Pons (tissue), 1 donor: ENCODE measurements at regions not wholly inside any gene's neighbourhood (a gene's known extent, or its start where the extent isn't known, plus 50 kb on each side); places are given as distances from the start of the nearest gene placed in this dataset.
"Not testable (repeated sequence)": the region's sequence is repeated elsewhere in the genome, so short reads cannot be mapped to it uniquely, and the experiment has no call there.

Experiments
- DNase-seq: peaks from one replicate; pipeline ENCODE4 v3.0.0-alpha.2; 2016; ENCODE audit warnings: low spot score

GRCh38 chr6:10343320-10343719 lies 71.6 kb downstream of the TFAP2A start:
- DNase-seq, result peak; percentile 3

DNA sequence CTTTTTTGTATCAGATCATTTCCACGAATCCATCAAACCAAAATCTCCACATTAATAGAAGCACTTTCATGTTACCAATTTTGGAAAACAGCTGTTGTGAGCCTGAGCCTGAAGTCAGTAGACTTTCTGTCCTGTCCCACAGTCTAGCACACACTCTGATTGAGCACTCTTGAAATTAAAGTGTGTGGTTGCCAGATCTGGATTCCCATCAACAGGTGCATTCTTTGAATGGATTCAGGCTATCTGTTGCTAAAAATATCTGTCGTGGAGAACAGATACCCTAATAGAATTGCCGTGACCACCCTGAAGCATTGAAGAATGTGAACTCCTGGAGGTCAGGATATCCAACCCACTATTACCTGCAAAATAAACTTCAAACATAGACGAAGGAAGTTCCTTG lies 73.3 kb downstream of the TFAP2A start:
- DNase-seq, result no peak

- DNase-seq, result no peak
These were observed 76.7 kb downstream of the TFAP2A start for GRCh38 chr6:10338151-10338550.

DNA sequence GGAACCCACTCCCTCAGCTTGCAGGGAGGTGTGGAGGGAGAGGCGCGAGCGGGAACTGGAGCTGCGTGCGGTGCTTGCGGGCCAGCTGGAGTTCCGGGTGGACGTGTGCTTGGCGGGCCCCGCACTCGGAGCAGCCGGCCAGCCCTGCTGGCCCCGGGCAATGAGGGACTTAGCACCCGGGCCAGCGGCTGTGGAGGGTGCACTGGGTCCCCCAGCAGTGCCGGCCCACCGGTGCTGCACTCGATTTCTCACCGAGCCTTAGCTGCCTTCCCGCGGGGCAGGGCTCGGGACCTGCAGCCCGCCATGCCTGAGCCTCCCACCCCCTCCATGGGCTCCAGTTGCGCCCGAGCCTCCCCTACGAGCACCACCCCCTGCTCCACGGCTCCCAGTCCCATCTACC lies 77.5 kb downstream of the TFAP2A start:
- DNase-seq, result not testable (repeated sequence)

GRCh38 chr6:10332111-10332510 lies 82.8 kb downstream of the TFAP2A start:
- no peak for DNase-seq

GRCh38 chr6:10331334-10331968 lies 83.4 kb downstream of the TFAP2A start:
- DNase-seq, result no peak

GRCh38 chr6:10330515-10330914 lies 84.4 kb downstream of the TFAP2A start:
- DNase-seq, result no peak

GRCh38 chr6:10323018-10323417 lies 91.9 kb downstream of the TFAP2A start:
- DNase-seq, result no peak

GRCh38 chr6:10320291-10320690 lies 94.6 kb downstream of the TFAP2A start:
- no peak for DNase-seq

- DNase-seq, result peak; percentile 89
These were observed 98.5 kb downstream of the TFAP2A start for GRCh38 chr6:10316373-10316721.

- DNase-seq, result peak; percentile 60
These were observed 99.1 kb downstream of the TFAP2A start for GRCh38 chr6:10315658-10316372.

- DNase-seq, result no peak
These were observed 99.8 kb downstream of the TFAP2A start for GRCh38 chr6:10315034-10315433.

DNA sequence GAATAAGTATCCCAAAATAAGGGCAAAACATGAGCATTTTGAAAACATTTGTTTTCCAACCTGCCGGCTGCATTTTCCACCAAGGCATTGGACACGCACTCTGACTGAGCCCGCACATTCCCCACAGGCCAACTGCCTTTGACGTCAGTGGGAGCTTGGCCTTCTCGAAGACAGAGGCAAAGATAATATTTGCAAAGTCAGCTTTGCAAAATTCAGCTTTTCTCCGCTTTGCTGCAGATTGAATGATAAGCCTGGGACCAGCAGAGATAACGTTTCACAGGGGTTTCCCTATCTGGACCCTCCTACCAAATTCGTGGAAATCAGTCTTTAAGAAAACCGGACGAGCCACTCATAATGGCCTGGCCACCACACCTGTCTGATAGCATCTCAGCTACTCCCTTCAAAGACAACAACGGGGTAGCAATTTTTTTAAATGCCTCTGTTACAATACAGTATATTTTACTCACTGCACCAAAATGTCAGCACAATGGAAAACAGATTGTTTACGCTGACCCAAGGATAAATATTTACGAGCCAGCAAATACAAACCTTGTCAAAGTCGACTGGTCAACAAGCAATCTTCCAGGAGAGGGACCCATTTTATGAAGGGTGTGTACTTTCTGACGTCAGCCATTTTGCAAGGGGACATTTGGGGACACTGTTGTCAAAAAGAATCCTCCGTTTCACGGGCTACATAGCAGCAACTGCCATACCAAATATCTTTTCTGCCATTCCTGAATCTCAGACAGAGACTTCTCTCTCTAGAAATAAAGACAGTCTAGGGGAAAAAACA lies 100.5 kb downstream of the TFAP2A start:
- DNase-seq, result no peak

DNA sequence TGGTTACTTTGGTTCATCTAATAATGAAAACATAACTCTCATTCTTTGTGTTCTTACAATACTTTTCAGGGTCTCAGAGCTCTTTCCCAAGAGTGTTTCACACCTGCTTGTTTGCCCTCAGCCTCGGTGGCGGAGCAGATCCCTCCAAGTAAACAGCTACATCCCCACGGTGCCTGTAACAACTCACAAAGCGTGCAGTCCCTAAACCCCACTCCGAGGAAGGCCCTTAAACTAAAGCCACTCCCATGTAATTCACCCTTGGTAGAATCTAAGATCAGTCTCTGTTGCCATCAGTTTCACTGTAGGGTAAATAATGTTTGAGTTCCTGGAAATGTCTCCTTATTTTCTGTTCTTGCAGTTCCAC lies 101.1 kb downstream of the TFAP2A start:
- no peak for DNase-seq

DNA sequence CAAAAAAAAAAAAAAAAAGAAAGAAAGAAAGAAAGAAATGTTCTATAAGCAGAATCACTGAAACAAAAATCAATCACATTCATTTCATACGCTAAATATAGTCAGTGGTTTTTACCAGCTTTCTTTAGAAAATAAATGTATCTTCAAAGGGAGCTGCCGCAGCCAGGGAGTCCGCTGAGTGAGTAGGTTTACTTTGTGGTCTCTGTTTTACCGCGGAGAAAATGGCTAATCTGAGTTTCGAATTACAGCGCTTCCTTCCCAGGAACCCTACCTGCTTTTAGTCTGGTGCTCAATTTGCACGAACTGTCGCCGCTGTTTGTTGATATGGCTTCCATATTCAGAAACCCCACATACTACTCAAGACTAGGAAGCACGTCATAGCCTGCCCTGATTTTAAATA lies 102.4 kb downstream of the TFAP2A start:
- DNase-seq, result no peak

DNA sequence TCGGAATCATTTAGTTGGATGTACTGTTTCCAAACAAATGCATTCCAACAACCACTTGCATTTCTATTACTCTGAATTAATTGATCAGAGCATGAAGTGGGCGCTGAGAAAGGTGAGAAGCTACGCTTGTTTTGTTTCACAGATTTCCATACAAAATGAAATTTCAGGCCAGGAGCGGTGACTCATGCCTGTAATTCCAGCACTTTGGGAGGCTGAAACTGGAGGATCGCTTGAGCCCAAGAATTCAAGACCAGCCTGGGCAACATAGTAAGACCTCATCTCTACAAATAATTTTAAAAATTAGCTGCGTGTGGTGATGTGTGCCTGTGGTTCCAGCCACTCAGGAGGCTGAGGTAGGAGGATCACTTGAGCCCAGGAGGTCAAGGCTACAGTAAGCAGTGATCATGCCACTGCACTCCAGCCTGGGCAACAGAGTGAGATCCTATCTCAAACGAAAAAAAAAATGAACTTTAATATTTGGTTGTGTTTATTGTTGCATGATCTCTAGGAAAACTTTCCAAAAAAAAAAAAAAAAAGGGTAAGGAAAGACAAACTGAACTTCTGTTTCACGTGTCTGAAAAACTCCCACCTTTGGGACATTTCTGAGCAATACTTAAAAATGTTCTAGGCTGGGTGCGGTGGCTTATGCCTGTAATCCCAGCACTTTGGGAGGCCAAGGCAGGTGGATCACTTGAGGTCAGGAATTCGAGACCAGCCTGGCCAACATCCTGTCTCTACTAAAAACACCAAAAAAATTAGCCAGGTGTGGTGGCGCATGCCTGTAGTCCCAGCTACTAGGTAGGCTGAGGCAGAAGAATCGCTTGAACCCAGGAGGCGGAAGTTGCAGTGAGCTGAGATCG lies 103.1 kb downstream of the TFAP2A start:
- DNase-seq, result not testable (repeated sequence)

DNA sequence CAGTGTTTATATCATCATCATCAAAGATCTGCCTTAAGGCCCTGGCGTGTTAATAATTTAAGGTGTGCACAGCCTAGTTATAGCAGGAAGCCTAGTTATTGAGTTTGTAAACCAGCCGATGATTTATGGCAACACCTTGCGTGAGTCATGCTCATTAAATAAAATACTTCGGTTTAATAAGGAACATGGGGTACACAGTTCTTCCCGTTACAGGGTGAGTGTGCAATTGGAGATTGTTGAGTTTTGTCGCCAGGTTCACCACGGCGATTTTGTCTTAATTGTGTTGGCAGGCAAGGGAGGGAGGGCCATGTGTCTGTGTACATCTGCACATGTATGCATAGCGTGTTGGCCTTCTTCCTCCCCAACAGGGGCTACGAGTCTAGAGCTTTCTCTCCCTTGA lies 104.0 kb downstream of the TFAP2A start:
- no peak for DNase-seq

- DNase-seq, result no peak
These were observed 104.6 kb downstream of the TFAP2A start for GRCh38 chr6:10310330-10310653.

DNA sequence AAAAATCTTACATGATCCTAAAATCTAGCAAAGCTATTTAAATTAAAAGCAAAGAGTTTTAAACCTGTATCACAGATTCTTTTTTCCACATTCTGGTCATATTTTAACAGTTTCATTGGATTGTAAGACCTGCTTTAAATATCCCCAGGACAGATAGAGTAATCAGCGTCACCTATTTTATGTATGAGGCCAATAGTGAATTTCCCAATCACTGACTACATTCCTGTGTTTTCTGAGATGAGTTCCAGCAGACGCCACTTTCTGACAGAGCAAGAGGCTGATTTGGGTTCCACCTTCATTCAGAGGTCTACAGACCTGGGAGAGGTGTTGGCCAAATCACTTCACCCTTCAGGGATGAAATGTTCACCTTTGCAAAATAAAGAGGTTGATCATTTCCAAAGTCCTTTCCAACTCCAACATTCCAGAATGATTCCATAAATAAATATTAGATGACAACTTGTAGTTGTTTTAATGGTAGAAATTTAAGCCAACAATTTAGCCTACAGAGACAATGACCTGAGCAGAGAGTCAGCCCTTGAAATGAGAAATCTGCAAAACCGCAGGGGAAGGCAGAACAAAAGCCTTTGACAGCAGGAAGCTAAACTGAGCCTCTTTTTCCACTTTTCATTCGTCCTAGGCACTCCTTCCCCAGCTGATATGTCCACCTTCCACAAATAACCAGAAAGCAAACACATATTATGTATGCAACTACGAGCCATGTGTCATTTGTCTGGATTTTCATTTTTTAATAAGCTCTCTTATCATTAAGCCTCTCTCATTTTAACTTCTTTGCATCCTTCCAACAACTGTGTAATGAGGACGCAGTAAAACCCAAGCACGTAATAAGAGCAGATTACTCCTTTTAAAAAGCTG lies 105.2 kb downstream of the TFAP2A start:
- DNase-seq, result no peak

GRCh38 chr6:10307476-10307875 lies 107.4 kb downstream of the TFAP2A start:
- DNase-seq, result no peak

DNA sequence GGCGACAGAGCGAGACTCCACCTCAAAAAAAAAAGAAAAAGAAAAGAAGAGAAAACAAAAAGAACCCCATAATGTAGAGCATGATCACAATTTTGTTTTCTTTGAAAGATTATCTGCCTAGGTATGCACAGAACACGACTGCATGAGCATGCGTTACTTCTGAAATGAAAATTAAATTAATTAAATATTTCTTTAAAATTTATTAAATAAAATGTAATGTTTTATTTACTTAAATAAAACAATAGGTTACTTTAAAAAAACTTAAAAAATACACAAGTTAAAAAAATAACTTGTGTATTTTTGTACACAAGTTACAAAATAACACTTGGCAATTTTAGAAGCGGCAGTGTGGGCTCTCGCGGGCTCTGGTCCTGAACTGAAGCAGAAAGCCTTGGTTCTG lies 107.8 kb downstream of the TFAP2A start:
- DNase-seq, result no peak
